ENCODE measurements at regions not wholly inside any gene's neighbourhood (a gene's known extent, or its start where the extent isn't known, plus 50 kb on each side); places are given as distances from the start of the nearest gene placed in this dataset.
"Not testable (repeated sequence)": the region's sequence is repeated elsewhere in the genome, so short reads cannot be mapped to it uniquely, and the experiment has no call there.

GRCh38 chr14:55832122-55832911, 252.3 kb downstream of the KTN1 start:
- H3K4me3 ChIP-seq (ENCODE audit: control insufficient read depth, low read depth, low read length), result no peak overlapping the region
- TF ChIP-seq CTCF (IDR thresholded peaks at IDR 0.05; ENCODE audit: control insufficient read depth, insufficient read depth, low read depth, low read length, missing control alignments), result no peak
- DNase-seq (ENCODE audit: low read depth), result no peak

DNA sequence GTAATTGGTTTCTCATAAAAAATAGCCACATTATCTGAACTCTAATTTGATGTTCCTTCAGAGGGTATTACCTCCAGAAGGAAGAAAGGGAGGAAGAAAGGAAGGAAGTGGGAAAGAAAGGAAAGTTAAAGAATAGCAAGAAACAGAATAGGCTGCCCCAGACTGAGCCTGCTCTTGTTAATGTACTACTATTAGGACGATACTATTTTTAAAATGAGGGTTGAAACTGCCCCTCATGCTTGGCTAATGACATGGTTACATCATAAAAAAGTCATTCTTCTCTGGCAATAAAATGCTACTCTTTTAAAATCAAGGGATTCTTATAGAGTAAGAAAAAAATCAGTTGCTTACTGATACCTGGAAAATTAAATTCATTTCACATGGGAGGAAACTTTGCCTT, 253.0 kb downstream of the KTN1 start:
- H3K4me3 ChIP-seq (ENCODE audit: control insufficient read depth, low read depth, low read length), result no peak overlapping the region
- DNase-seq (ENCODE audit: low read depth), result no peak
- TF ChIP-seq CTCF (IDR thresholded peaks at IDR 0.05; ENCODE audit: control insufficient read depth, insufficient read depth, low read depth, low read length, missing control alignments), result no peak

DNA sequence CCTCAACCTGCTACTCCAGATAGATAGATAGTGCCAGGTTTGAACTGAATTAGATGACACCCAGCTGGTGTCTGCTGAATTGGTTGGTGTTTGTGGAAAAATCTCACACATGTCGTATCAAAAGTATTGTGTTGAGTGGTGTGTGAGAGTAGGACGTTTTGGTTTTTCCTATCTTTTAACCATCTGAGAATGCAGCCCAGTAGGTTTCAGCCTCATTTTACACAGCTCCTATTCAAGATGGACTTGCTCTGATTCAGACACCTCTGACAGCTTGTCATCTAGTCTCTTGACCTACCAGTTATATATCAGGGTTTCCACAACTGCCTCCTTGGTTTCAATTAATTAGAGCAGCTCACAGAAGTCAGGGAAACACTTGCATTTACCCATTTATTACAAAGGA, 254.4 kb downstream of the KTN1 start:
- no peak for TF ChIP-seq CTCF (IDR thresholded peaks at IDR 0.05; ENCODE audit: control insufficient read depth, insufficient read depth, low read depth, low read length, missing control alignments)
- no peak overlapping the region for H3K4me3 ChIP-seq (ENCODE audit: control insufficient read depth, low read depth, low read length)
- no peak for DNase-seq (ENCODE audit: low read depth)

- H3K4me3 ChIP-seq (ENCODE audit: control insufficient read depth, low read depth, low read length), result no peak overlapping the region
- no peak for TF ChIP-seq CTCF (IDR thresholded peaks at IDR 0.05; ENCODE audit: control insufficient read depth, insufficient read depth, low read depth, low read length, missing control alignments)
- DNase-seq (ENCODE audit: low read depth), result no peak
These were observed 256.0 kb downstream of the KTN1 start for GRCh38 chr14:55835985-55836384.

DNA sequence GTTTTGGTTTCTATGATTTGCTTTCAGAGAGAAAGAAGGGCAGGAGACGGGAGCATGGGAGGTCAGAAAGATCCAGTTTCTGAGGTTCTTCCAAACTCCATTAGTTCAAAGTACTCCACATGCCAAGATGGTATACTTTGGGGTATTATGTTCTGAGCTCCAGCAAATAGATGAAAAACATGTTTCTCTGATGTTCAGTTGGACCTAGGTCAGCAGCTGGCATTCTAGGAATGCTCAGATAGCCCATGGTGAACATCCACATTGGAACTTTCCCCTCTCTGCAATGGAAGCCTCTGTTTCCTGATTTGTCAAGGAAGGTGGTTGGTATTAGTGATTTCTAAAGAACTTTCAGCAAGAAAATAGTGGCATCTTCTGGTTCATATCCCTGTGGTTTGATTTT, 257.5 kb downstream of the KTN1 start:
- no peak for DNase-seq (ENCODE audit: low read depth)
- no peak overlapping the region for H3K4me3 ChIP-seq (ENCODE audit: control insufficient read depth, low read depth, low read length)
- no peak for TF ChIP-seq CTCF (IDR thresholded peaks at IDR 0.05; ENCODE audit: control insufficient read depth, insufficient read depth, low read depth, low read length, missing control alignments)

GRCh38 chr14:55838529-55839052, 258.6 kb downstream of the KTN1 start:
- no peak overlapping the region for H3K4me3 ChIP-seq (ENCODE audit: control insufficient read depth, low read depth, low read length)
- no peak for TF ChIP-seq CTCF (IDR thresholded peaks at IDR 0.05; ENCODE audit: control insufficient read depth, insufficient read depth, low read depth, low read length, missing control alignments)
- DNase-seq (ENCODE audit: low read depth), result no peak

DNA sequence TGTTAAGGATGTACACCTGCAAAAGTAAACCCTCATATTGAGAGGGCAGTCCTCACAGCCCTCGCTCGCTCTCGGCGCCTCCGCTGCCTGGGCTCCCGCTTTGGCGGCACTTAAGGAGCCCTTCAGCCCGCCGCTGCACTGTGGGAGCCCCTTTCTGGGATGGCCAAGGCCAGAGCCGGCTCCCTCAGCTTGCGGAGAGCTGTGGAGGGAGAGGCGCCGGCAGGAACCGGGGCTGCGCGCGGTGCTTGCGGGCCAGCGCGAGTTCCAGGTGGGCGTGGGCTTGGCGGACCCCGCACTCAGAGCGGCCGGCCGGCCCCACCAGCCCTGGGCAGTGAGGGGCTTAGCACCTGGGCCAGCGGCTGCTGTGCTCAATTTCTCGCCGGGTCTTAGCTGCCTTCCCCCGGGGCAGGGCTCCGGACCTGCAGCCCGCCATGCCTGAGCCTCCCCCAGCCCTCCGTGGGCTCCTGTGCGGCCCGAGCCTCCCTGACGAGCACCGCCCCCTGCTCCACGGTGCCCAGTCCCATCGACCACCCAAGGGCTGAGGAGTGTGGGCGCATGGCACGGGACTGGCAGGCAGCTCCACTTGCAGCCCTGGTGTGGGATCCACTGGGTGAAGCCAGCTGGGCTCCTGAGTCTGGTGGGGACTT, 259.4 kb downstream of the KTN1 start:
- H3K4me3 ChIP-seq (ENCODE audit: control insufficient read depth, low read depth, low read length); DNase-seq (ENCODE audit: low read depth): not testable (repeated sequence)

All from AG09309 (cell line).